NT2/D1 (cell line): ENCODE measurements at regions not wholly inside any gene's neighbourhood (a gene's known extent, or its start where the extent isn't known, plus 50 kb on each side); places are given as distances from the start of the nearest gene placed in this dataset.

Source experiments
- SUZ12 ChIP-seq: IDR thresholded peaks from 2 replicates; pipeline ENCODE4 v1.6.1; 2011; ENCODE audit not compliant: insufficient read length, insufficient read depth; ENCODE audit errors: extremely low read depth
- ZNF274 ChIP-seq: IDR thresholded peaks from 2 replicates; pipeline ENCODE4 v1.6.1; 2011; ENCODE audit warnings: mild to moderate bottlenecking, low read depth, low read length

DNA sequence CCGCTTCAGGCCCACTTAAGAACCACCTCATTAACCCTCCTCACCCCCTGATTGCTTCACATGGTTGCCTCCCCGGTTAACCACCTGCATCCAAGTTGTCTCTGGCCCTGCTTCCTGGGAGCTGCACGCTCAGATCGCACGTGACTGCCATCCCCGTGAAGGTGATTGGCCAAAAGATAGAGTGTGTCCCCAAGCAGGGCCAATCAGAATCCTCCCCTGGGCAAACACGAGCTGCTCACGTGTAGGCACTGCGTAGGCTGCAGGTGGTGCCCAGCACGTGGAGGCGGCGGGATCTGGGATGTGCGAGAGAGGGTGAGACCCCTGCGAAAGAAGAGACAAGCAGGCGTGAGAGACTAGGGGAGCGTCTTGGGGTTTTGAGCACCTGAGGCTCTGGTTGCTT lies 111.8 kb upstream of the CRHR1 start:
- TF ChIP-seq ZNF274, result no peak
- TF ChIP-seq SUZ12, result no peak
